IMR-90 (cell line): ENCODE measurements at regions not wholly inside any gene's neighbourhood (a gene's known extent, or its start where the extent isn't known, plus 50 kb on each side); places are given as distances from the start of the nearest gene placed in this dataset.

Source experiments
- ATAC-seq: fragments of 200-7000 bp; cut with Tn5 transposase; 2 replicates; pipeline ENCODE4 v1.9.1; 2020; ENCODE audit warnings: low read depth, mild to moderate bottlenecking, moderate library complexity
- BruUV-seq: library from RNA; stranded (reverse); fragments of 400-500 nt; replicated peaks from 2 replicates; lab custom pipeline; 2021; lab: Mats Ljungman, UMichigan
- CTCF ChIA-PET: fragments of 300-600 bp; formaldehyde crosslinking; extraction: SDS; loops from one replicate; lab custom pipeline; 2021; ENCODE audit warnings: antibody characterized with exemption; lab: Yijun Ruan, JAX
- POLR2A ChIA-PET: fragments of 300-600 bp; sonication (Branson Sonifier 250); formaldehyde crosslinking; loops from one replicate; lab custom pipeline; 2022; ENCODE audit warnings: antibody characterized with exemption; ENCODE audit not compliant: unreplicated experiment; lab: Charles Lee
- DNase-seq: peaks from one replicate; pipeline ENCODE4 v3.0.0; 2013
- H2AFZ ChIP-seq: replicated peaks from 2 replicates; pipeline ENCODE3; 2013; ENCODE audit warnings: low read length, mild to moderate bottlenecking; ENCODE audit not compliant: poor library complexity
- H2AK5ac ChIP-seq: 2 replicates; pipeline ENCODE4 v1.6.1; 2013; ENCODE audit warnings: low read depth, low read length, inconsistent platforms
- H2AK9ac ChIP-seq: replicated peaks from 2 replicates; pipeline ENCODE3; 2013; ENCODE audit warnings: mild to moderate bottlenecking, low read depth, low read length, moderate library complexity; ENCODE audit not compliant: poor library complexity
- H2BK120ac ChIP-seq: 2 replicates; pipeline ENCODE4 v1.6.1; 2013; ENCODE audit warnings: low read depth, low read length, inconsistent platforms
- H2BK15ac ChIP-seq: 3 replicates; pipeline ENCODE4 v1.6.1; 2013; ENCODE audit warnings: low read depth, low read length, inconsistent platforms
- H2BK20ac ChIP-seq: 2 replicates; pipeline ENCODE4 v1.6.1; 2013; ENCODE audit warnings: low read depth, mild to moderate bottlenecking, inconsistent platforms, low read length, moderate library complexity
- H2BK5ac ChIP-seq: 2 replicates; pipeline ENCODE4 v1.6.1; 2013; ENCODE audit warnings: mild to moderate bottlenecking, low read depth, low read length, inconsistent platforms; ENCODE audit not compliant: poor library complexity, severe bottlenecking
- H3K14ac ChIP-seq: replicated peaks from 2 replicates; pipeline ENCODE4 v1.6.1; 2013; ENCODE audit warnings: low read depth, low read length, inconsistent platforms
- H3K18ac ChIP-seq: 2 replicates; pipeline ENCODE4 v1.6.1; 2013; ENCODE audit warnings: low read depth, low read length, control low read depth
- H3K23ac ChIP-seq: 2 replicates; pipeline ENCODE4 v1.6.1; 2013; ENCODE audit warnings: low read depth, low read length, inconsistent platforms
- H3K27ac ChIP-seq: 2 replicates; pipeline ENCODE4 v1.5.1; 2013; ENCODE audit warnings: mild to moderate bottlenecking, control low read depth, low read length; ENCODE audit not compliant: insufficient read depth
- H3K27me3 ChIP-seq: 2 replicates; pipeline ENCODE4 v1.6.1; 2013; ENCODE audit warnings: low read length; ENCODE audit not compliant: control insufficient read depth, insufficient read depth
- H3K36me3 ChIP-seq: 2 replicates; pipeline ENCODE4 v1.6.1; 2013; ENCODE audit warnings: low read length, mixed read lengths; ENCODE audit not compliant: control insufficient read depth, insufficient read depth
- H3K4ac ChIP-seq: 2 replicates; pipeline ENCODE4 v1.6.1; 2013; ENCODE audit warnings: low read depth, low read length, inconsistent platforms
- H3K4me1 ChIP-seq: 2 replicates; pipeline ENCODE4 v1.6.1; 2013; ENCODE audit warnings: low read length, mixed read lengths; ENCODE audit not compliant: control insufficient read depth, insufficient read depth
- H3K4me2 ChIP-seq: 2 replicates; pipeline ENCODE4 v1.6.1; 2013; ENCODE audit warnings: low read depth, mild to moderate bottlenecking, control low read depth, low read length, moderate library complexity
- H3K4me3 ChIP-seq: 2 replicates; pipeline ENCODE4 v1.5.1; 2013; ENCODE audit warnings: low read depth, mild to moderate bottlenecking, control low read depth, low read length, moderate library complexity; ENCODE audit not compliant: insufficient read depth
- H3K56ac ChIP-seq: 2 replicates; pipeline ENCODE4 v1.6.1; 2013; ENCODE audit warnings: low read length, inconsistent platforms; ENCODE audit not compliant: insufficient read depth; ENCODE audit errors: extremely low read depth
- H3K79me1 ChIP-seq, 2 experiments: 2 replicates each; pipeline ENCODE4 v1.6.1; 2013; ENCODE audit warnings: low read length in 2 of 2, inconsistent platforms in 1 of 2, low read depth in 1 of 2
- H3K9ac ChIP-seq: 2 replicates; pipeline ENCODE4 v1.6.1; 2013; ENCODE audit warnings: low read depth, low read length, control low read depth
- H3K9me1 ChIP-seq: 2 replicates; pipeline ENCODE4 v1.6.1; 2013; ENCODE audit warnings: low read length, inconsistent platforms; ENCODE audit not compliant: insufficient read depth
- H3K9me3 ChIP-seq: 2 replicates; pipeline ENCODE4 v1.6.1; 2013; ENCODE audit warnings: low read length; ENCODE audit not compliant: control insufficient read depth, insufficient read depth
- H4K20me1 ChIP-seq: 2 replicates; pipeline ENCODE4 v1.6.1; 2013; ENCODE audit warnings: low read length, inconsistent platforms; ENCODE audit not compliant: insufficient read depth
- H4K5ac ChIP-seq: 2 replicates; pipeline ENCODE4 v1.6.1; 2013; ENCODE audit warnings: mild to moderate bottlenecking, low read depth, low read length, control low read depth
- H4K8ac ChIP-seq, 2 experiments: 2 replicates each; pipeline ENCODE4 v1.6.1; 2013; ENCODE audit warnings: low read depth in 2 of 2, low read length in 2 of 2, control low read depth in 1 of 2, inconsistent platforms in 1 of 2
- H4K91ac ChIP-seq: 2 replicates; pipeline ENCODE4 v1.6.1; 2013; ENCODE audit warnings: low read depth, low read length, inconsistent platforms; ENCODE audit not compliant: insufficient read depth
- BHLHE40 ChIP-seq: fragments of 150-350 bp; IDR thresholded peaks from 2 replicates; pipeline ENCODE4 v1.6.1; 2016; ENCODE audit warnings: mild to moderate bottlenecking, low read depth, low read length
- CEBPB ChIP-seq: IDR thresholded peaks from 2 replicates; pipeline ENCODE4 v1.6.1; 2012; ENCODE audit warnings: low read depth, low read length, improper control_type of control experiment
- CHD1 ChIP-seq: IDR thresholded peaks from 2 replicates; pipeline ENCODE4 v1.6.1; 2012; ENCODE audit warnings: low read depth, low read length, improper control_type of control experiment
- CTCF ChIP-seq: conservative IDR thresholded peaks from 2 replicates; pipeline ENCODE4 v1.5.1; 2012; ENCODE audit warnings: mild to moderate bottlenecking, low read depth, low read length, improper control_type of control experiment
- ELK1 ChIP-seq: fragments of 150-350 bp; IDR thresholded peaks from 2 replicates; pipeline ENCODE4 v1.6.1; 2016; ENCODE audit warnings: low read depth, mild to moderate bottlenecking, low read length, moderate library complexity, borderline replicate concordance
- FOS ChIP-seq: fragments of 150-350 bp; IDR thresholded peaks from 2 replicates; pipeline ENCODE4 v1.6.1; 2016; ENCODE audit warnings: low read depth, low read length
- MAFK ChIP-seq: IDR thresholded peaks from 2 replicates; pipeline ENCODE4 v1.6.1; 2012; ENCODE audit warnings: low read depth, low read length, improper control_type of control experiment
- MAZ ChIP-seq: IDR thresholded peaks from 2 replicates; pipeline ENCODE4 v1.6.1; 2012; ENCODE audit warnings: low read depth, mild to moderate bottlenecking, low read length, improper control_type of control experiment, moderate library complexity, borderline replicate concordance
- MXI1 ChIP-seq: IDR thresholded peaks from 2 replicates; pipeline ENCODE4 v1.6.1; 2012; ENCODE audit warnings: low read depth, mild to moderate bottlenecking, low read length, moderate library complexity, borderline replicate concordance
- NFE2L2 ChIP-seq: fragments of 150-350 bp; IDR thresholded peaks from 2 replicates; pipeline ENCODE4 v1.6.1; 2016; ENCODE audit warnings: low read depth, mild to moderate bottlenecking, low read length
- POLR2A ChIP-seq: IDR thresholded peaks from 2 replicates; pipeline ENCODE4 v1.6.1; 2012; ENCODE audit warnings: mild to moderate bottlenecking, low read depth, low read length
- RAD21 ChIP-seq: IDR thresholded peaks from 2 replicates; pipeline ENCODE4 v1.6.1; 2012; ENCODE audit warnings: low read length, improper control_type of control experiment
- RCOR1 ChIP-seq: IDR thresholded peaks from 2 replicates; pipeline ENCODE4 v1.6.1; 2012; ENCODE audit warnings: mild to moderate bottlenecking, low read length, improper control_type of control experiment; ENCODE audit not compliant: insufficient replicate concordance
- RFX5 ChIP-seq: IDR thresholded peaks from 2 replicates; pipeline ENCODE4 v1.8.0; 2012; ENCODE audit warnings: low read depth, mild to moderate bottlenecking, low read length, moderate library complexity
- SMC3 ChIP-seq: fragments of 150-350 bp; IDR thresholded peaks from 2 replicates; pipeline ENCODE4 v1.6.1; 2016; ENCODE audit warnings: low read depth, mild to moderate bottlenecking, antibody characterized with exemption, low read length, moderate library complexity
- USF2 ChIP-seq: fragments of 150-350 bp; IDR thresholded peaks from 2 replicates; pipeline ENCODE4 v1.6.1; 2017; ENCODE audit warnings: mild to moderate bottlenecking, antibody characterized with exemption, low read length, low read depth
- WGBS, 2 experiments: methylation state at CpG; one replicate each; pipeline versions ENCODE4 v1.1.5 to v1.1.7; 2013; ENCODE audit warnings: missing lambda C conversion rate in 2 of 2; ENCODE audit not compliant: insufficient read length in 1 of 2; ENCODE audit errors: extremely low coverage in 2 of 2; 5-methylcytosine and 5-hydroxymethylcytosine counted together
- dilution Hi-C: fragments of 300-500 bp; cut with HindIII; formaldehyde crosslinking; loops from one replicate; pipeline ENCODE4 v1.14.3; 2018; ENCODE audit warnings: low sequenced_read_pairs; ENCODE audit not compliant: unreplicated experiment
- in situ Hi-C: fragments of 300-500 bp; cut with MboI; formaldehyde crosslinking; loops from 3 replicates; pipeline ENCODE4 v1.14.3; 2019; ENCODE audit warnings: low sequenced_read_pairs, inconsistent platforms, mixed read lengths
- intact Hi-C: fragments of 100-400 bp; cut with micrococcal nuclease; formaldehyde crosslinking; loops from 2 replicates; pipeline ENCODE4 v1.10.0; 2022

GRCh38 chr7:25978466-25978865, 173.5 kb upstream of the NFE2L3 start:
- no peak overlapping the region for H2BK5ac ChIP-seq
- no peak overlapping the region for H4K8ac ChIP-seq
- in situ Hi-C loops (no loop called here), intact Hi-C loops (no loop called here), dilution Hi-C loops (no loop called here)
- no peak overlapping the region for H2AK9ac ChIP-seq
- BruUV-seq: no TSS peak
- no CpG with 5 or more reads among the region's 5 CpGs for WGBS, 2 experiments
- H3K4me2 ChIP-seq: no peak overlapping the region
- CTCF ChIA-PET: no interaction called here
- DNase-seq (no peak), ATAC-seq (no peak)
- no peak overlapping the region for H4K91ac ChIP-seq
- H3K9me1 ChIP-seq: no peaks in the 10 kb centered on the region
- no peak overlapping the region for H2AK5ac ChIP-seq
- TF ChIP-seq CHD1 (no peak), ELK1 (no peak), MAZ (no peak), MXI1 (no peak), MAFK (no peak), CEBPB (no peak), POLR2A (no peak), FOS (no peak), CTCF (no peak), NFE2L2 (no peak), BHLHE40 (no peak), RAD21 (no peak), SMC3 (no peak), USF2 (no peak), RFX5 (no peak), RCOR1 (no peak)
- H3K4ac ChIP-seq: no peak overlapping the region
- H2AFZ ChIP-seq: no peak overlapping the region
- no peaks in the 10 kb centered on the region for H3K27me3 ChIP-seq
- no peak overlapping the region for H2BK15ac ChIP-seq
- H3K18ac ChIP-seq: no peak overlapping the region
- no peaks in the 10 kb centered on the region for H4K20me1 ChIP-seq
- H3K56ac ChIP-seq: no peak overlapping the region
- H3K79me1 ChIP-seq: no peaks in the 10 kb centered on the region
- no peak overlapping the region for H3K9ac ChIP-seq
- H3K14ac ChIP-seq: no peak overlapping the region
- no peak overlapping the region for H3K27ac ChIP-seq
- H3K9me3 ChIP-seq: peaks cover 2% of the 10 kb centered on the region; the same call in 1 of the 2 replicates
- H3K36me3 ChIP-seq: no peaks in the 10 kb centered on the region
- H2BK20ac ChIP-seq: no peak overlapping the region
- no peak overlapping the region for H3K23ac ChIP-seq
- H4K5ac ChIP-seq: no peak overlapping the region
- H3K4me3 ChIP-seq: no peak overlapping the region
- no peak overlapping the region for H2BK120ac ChIP-seq
- H3K4me1 ChIP-seq: no peaks in the 10 kb centered on the region
- POLR2A ChIA-PET: no interaction called here
